Neural progenitor cell (in vitro differentiated cells): ENCODE measurements at regions not wholly inside any gene's neighbourhood (a gene's known extent, or its start where the extent isn't known, plus 50 kb on each side); places are given as distances from the start of the nearest gene placed in this dataset.

Experiments
- DNase-seq: peaks from one replicate; pipeline ENCODE4 v3.0.0-alpha.2; 2016; ENCODE audit warnings: low spot score
- H2AFZ ChIP-seq: fragments of 200-600 bp; sonication (generic); replicated peaks from 2 replicates; pipeline ENCODE4 v1.6.1; 2016; ENCODE audit warnings: antibody characterized with exemption
- H3F3A ChIP-seq: fragments of 200-600 bp; sonication (generic); 2 replicates; pipeline ENCODE4 v1.6.1; 2016; ENCODE audit warnings: antibody characterized with exemption, low read depth
- H3K27ac ChIP-seq: fragments of 200-600 bp; sonication (generic); 2 replicates; pipeline ENCODE4 v1.5.1; 2016; ENCODE audit warnings: mild to moderate bottlenecking
- H3K27me3 ChIP-seq: fragments of 200-600 bp; sonication (generic); 2 replicates; pipeline ENCODE4 v1.6.1; 2016; ENCODE audit warnings: mild to moderate bottlenecking, moderate library complexity
- H3K36me3 ChIP-seq: fragments of 200-600 bp; sonication (generic); 2 replicates; pipeline ENCODE4 v1.5.1; 2016
- H3K4me1 ChIP-seq: fragments of 200-600 bp; sonication (generic); 2 replicates; pipeline ENCODE4 v1.6.1; 2016; ENCODE audit warnings: mixed run types
- H3K4me2 ChIP-seq: fragments of 200-600 bp; sonication (generic); 2 replicates; pipeline ENCODE4 v1.6.1; 2016
- H3K4me3 ChIP-seq: fragments of 200-600 bp; sonication (generic); 2 replicates; pipeline ENCODE4 v1.5.1; 2016
- H3K79me2 ChIP-seq: fragments of 200-600 bp; sonication (generic); 2 replicates; pipeline ENCODE4 v1.6.1; 2016; ENCODE audit warnings: low read depth
- H3K9ac ChIP-seq: fragments of 200-600 bp; sonication (generic); 2 replicates; pipeline ENCODE4 v1.6.1; 2016
- H3K9me3 ChIP-seq: fragments of 200-600 bp; sonication (generic); 2 replicates; pipeline ENCODE4 v1.5.1; 2016; ENCODE audit warnings: low read depth
- H4K20me1 ChIP-seq: fragments of 200-600 bp; sonication (generic); 2 replicates; pipeline ENCODE4 v1.6.1; 2016; ENCODE audit warnings: low read depth
- H3K27ac Mint-ChIP-seq: 3 replicates; pipeline ENCODE4 v1.8.0; 2021; ENCODE audit warnings: mixed read lengths
- H3K27me3 Mint-ChIP-seq: 2 replicates; pipeline ENCODE4 v1.8.0; 2022; ENCODE audit warnings: low read depth, mild to moderate bottlenecking, inconsistent platforms, moderate library complexity, mixed read lengths; ENCODE audit not compliant: insufficient read depth
- H3K36me3 Mint-ChIP-seq: 3 replicates; pipeline ENCODE4 v1.8.0; 2021; ENCODE audit warnings: mixed read lengths
- H3K4me1 Mint-ChIP-seq: 3 replicates; pipeline ENCODE4 v1.8.0; 2021; ENCODE audit warnings: mixed read lengths
- H3K4me3 Mint-ChIP-seq: 3 replicates; pipeline ENCODE4 v1.8.0; 2021; ENCODE audit warnings: mild to moderate bottlenecking, moderate library complexity, mixed read lengths
- H3K9me3 Mint-ChIP-seq: 3 replicates; pipeline ENCODE4 v1.8.0; 2020; ENCODE audit warnings: mixed read lengths
- EZH2 ChIP-seq: fragments of 200-600 bp; sonication (generic); IDR thresholded peaks from 2 replicates; pipeline ENCODE4 v1.6.1; 2017; ENCODE audit warnings: antibody characterized with exemption, mild to moderate bottlenecking, moderate library complexity
- EZH2phosphoT487 ChIP-seq: fragments of 200-600 bp; sonication (generic); IDR thresholded peaks from 2 replicates; pipeline ENCODE4 v1.6.1; 2017; ENCODE audit warnings: antibody characterized with exemption
- TF ChIP-seq, protein P1 (sequence below): fragments of 200-600 bp; sonication (generic); IDR thresholded peaks from 2 replicates; pipeline ENCODE4 v1.5.1; 2017; ENCODE audit warnings: antibody characterized with exemption, mild to moderate bottlenecking

DNA sequence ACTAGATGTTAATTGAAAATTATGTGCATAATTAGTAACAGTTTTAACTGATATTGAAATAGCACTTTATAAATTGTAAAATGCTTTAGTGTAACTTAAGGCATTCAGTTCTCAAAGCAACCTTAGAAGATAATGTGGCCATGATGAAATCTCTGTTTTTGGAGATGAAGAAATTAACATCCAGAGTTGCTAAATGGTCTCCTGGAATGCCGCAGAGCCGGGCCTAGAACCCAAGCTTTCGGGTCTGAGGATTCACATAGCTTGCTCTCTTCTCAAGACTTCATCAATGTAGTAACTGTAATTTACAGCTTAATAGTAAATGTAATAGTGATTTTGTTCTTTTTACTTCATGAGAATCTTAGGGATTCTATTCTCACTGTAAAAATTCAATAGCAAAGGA is 272.3 kb downstream of the HS3ST3A1 start:
- Mint-ChIP-seq H3K36me3 (no peaks in the 10 kb centered on the region), H3K4me1 (no peaks in the 10 kb centered on the region), H3K9me3 (no peaks in the 10 kb centered on the region), H3K4me3 (no peak overlapping the region), H3K27ac (no peak overlapping the region), H3K27me3 (peaks cover 8% of the 10 kb centered on the region)
- Histone ChIP-seq H3K4me2 (no peak overlapping the region), H4K20me1 (no peaks in the 10 kb centered on the region), H2AFZ (no peak overlapping the region), H3K36me3 (no peaks in the 10 kb centered on the region), H3K27ac (no peak overlapping the region), H3K79me2 (no peaks in the 10 kb centered on the region), H3K27me3 (no peaks in the 10 kb centered on the region), H3K4me1 (no peaks in the 10 kb centered on the region), H3K9ac (no peak overlapping the region), H3K9me3 (no peaks in the 10 kb centered on the region), H3K4me3 (no peak overlapping the region), H3F3A (no peaks in the 10 kb centered on the region)
- TF ChIP-seq EZH2 = no peak
- TF ChIP-seq, protein P1, sequence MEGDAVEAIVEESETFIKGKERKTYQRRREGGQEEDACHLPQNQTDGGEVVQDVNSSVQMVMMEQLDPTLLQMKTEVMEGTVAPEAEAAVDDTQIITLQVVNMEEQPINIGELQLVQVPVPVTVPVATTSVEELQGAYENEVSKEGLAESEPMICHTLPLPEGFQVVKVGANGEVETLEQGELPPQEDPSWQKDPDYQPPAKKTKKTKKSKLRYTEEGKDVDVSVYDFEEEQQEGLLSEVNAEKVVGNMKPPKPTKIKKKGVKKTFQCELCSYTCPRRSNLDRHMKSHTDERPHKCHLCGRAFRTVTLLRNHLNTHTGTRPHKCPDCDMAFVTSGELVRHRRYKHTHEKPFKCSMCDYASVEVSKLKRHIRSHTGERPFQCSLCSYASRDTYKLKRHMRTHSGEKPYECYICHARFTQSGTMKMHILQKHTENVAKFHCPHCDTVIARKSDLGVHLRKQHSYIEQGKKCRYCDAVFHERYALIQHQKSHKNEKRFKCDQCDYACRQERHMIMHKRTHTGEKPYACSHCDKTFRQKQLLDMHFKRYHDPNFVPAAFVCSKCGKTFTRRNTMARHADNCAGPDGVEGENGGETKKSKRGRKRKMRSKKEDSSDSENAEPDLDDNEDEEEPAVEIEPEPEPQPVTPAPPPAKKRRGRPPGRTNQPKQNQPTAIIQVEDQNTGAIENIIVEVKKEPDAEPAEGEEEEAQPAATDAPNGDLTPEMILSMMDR = no peak
- no peak for TF ChIP-seq EZH2phosphoT487
- DNase-seq = no peak

GRCh38 chr17:13323990-13324389 is 277.7 kb downstream of the HS3ST3A1 start:
- no peak for DNase-seq
- H3K27ac Mint-ChIP-seq = no peak overlapping the region
- peaks cover 5% of the 10 kb centered on the region for H3K27me3 Mint-ChIP-seq
- Histone ChIP-seq H3F3A (no peaks in the 10 kb centered on the region), H3K4me1 (no peaks in the 10 kb centered on the region), H3K36me3 (no peaks in the 10 kb centered on the region), H4K20me1 (no peaks in the 10 kb centered on the region), H3K27me3 (no peaks in the 10 kb centered on the region), H2AFZ (no peak overlapping the region), H3K4me2 (no peak overlapping the region), H3K9ac (no peak overlapping the region), H3K4me3 (no peak overlapping the region), H3K79me2 (no peaks in the 10 kb centered on the region), H3K27ac (no peak overlapping the region), H3K9me3 (no peaks in the 10 kb centered on the region)
- peaks cover 4% of the 10 kb centered on the region for H3K9me3 Mint-ChIP-seq
- H3K4me1 Mint-ChIP-seq = no peaks in the 10 kb centered on the region
- TF ChIP-seq, protein P1 = no peak
- TF ChIP-seq EZH2phosphoT487 (no peak), EZH2 (no peak)
- H3K36me3 Mint-ChIP-seq = no peaks in the 10 kb centered on the region
- no peak overlapping the region for H3K4me3 Mint-ChIP-seq

DNA sequence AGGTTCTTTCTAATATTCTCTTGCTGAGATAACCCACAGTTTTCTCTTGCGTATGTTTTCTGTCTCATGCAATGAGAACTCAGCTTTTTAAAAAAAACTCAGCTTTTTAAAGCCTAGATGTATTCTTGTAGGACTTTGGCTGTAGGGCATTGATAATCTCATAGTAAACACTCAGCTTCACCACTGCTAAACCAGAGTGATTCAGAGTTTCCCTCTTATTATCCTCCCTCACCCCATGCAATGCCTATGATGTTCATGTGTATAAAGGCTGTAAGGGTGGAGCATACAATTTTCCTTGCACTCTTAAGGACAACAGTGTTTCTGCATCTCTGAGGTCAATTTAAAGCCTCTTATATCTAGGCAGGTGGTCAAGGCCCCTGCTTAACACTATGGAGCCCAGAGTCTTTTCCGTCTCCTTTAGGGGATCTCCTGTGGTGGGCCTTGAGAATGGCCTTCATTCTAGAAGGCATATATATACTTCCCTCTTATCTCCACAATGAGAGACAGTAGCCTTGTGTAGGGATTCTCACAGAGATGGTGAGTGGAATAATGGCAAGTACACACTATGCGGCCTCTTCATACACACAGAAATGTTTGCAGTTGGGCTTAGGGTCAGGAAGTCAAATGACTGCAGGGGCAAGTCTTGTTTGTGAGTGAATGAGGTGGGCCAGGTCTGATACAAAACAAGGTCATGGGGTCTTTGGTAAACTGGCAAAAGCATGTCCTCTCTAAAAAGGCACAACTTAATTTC is 279.6 kb downstream of the HS3ST3A1 start:
- no peak overlapping the region for H3K4me3 ChIP-seq
- no peak overlapping the region for H2AFZ ChIP-seq
- TF ChIP-seq, protein P1 = no peak
- no peak for TF ChIP-seq EZH2phosphoT487
- no peak for TF ChIP-seq EZH2
- H3K27ac Mint-ChIP-seq = peak overlapping the region; percentile 42
- no peak overlapping the region for H3K9ac ChIP-seq
- no peak for DNase-seq
- peaks cover 4% of the 10 kb centered on the region for H3K9me3 Mint-ChIP-seq
- no peak overlapping the region for H3K27ac ChIP-seq
- no peaks in the 10 kb centered on the region for H3K9me3 ChIP-seq
- H3K4me1 ChIP-seq = no peaks in the 10 kb centered on the region
- H3K36me3 ChIP-seq = no peaks in the 10 kb centered on the region
- no peaks in the 10 kb centered on the region for H4K20me1 ChIP-seq
- H3K4me1 Mint-ChIP-seq = no peaks in the 10 kb centered on the region
- peaks cover 2% of the 10 kb centered on the region for H3K27me3 Mint-ChIP-seq
- H3K27me3 ChIP-seq = no peaks in the 10 kb centered on the region
- H3K4me2 ChIP-seq = no peak overlapping the region
- H3K36me3 Mint-ChIP-seq = no peaks in the 10 kb centered on the region
- no peak overlapping the region for H3K4me3 Mint-ChIP-seq
- H3F3A ChIP-seq = no peaks in the 10 kb centered on the region
- no peaks in the 10 kb centered on the region for H3K79me2 ChIP-seq
